Gastrocnemius medialis (tissue), 4 donors: ENCODE measurements at regions not wholly inside any gene's neighbourhood (a gene's known extent, or its start where the extent isn't known, plus 50 kb on each side); places are given as distances from the start of the nearest gene placed in this dataset.
"Not testable (repeated sequence)": the region's sequence is repeated elsewhere in the genome, so short reads cannot be mapped to it uniquely, and the experiment has no call there.

ENCODE experiments used
- POLR2A ChIP-seq, 2 donors: fragments of 450-650 bp; IDR thresholded peaks; one replicate each; pipeline ENCODE4 v1.6.1; 2017; ENCODE audit warnings: antibody characterized with exemption in 2 of 2, mild to moderate bottlenecking in 2 of 2, moderate library complexity in 2 of 2
- TF ChIP-seq, protein P1 (sequence below), 5 experiments: fragments of 450-650 bp in 3 of 5; fragments of 200-600 bp in 2 of 5; sonication (generic) in 2 of 5; IDR thresholded peaks in 4 of 5; conservative IDR thresholded peaks in 1 of 5; 1 replicate in 4 of 5; 2 replicates in 1 of 5; pipeline ENCODE4 v1.5.1; 2016 to 2019; ENCODE audit warnings: antibody characterized with exemption in 5 of 5, mild to moderate bottlenecking in 3 of 5, moderate library complexity in 3 of 5

DNA sequence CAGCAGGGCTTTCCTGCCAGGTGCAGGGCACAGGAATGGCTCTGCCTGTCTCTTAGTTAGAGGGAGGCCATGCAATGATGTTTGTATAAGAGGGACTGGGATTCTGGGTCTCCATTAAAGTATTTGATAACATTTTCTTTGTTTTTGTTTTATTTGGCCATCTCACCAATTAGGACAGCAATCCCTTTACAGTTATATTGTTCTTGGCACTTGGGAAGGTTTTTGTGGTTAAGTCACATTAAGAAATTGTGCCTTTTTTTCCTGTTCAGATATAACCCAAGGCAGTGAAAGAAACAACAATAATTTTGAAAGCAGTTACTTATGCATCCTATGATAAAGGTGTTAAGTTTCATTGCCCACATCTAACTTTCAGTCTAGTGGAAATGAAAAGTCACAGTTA lies 237.4 kb upstream of the PRSS58 start:
- TF ChIP-seq, protein P1, sequence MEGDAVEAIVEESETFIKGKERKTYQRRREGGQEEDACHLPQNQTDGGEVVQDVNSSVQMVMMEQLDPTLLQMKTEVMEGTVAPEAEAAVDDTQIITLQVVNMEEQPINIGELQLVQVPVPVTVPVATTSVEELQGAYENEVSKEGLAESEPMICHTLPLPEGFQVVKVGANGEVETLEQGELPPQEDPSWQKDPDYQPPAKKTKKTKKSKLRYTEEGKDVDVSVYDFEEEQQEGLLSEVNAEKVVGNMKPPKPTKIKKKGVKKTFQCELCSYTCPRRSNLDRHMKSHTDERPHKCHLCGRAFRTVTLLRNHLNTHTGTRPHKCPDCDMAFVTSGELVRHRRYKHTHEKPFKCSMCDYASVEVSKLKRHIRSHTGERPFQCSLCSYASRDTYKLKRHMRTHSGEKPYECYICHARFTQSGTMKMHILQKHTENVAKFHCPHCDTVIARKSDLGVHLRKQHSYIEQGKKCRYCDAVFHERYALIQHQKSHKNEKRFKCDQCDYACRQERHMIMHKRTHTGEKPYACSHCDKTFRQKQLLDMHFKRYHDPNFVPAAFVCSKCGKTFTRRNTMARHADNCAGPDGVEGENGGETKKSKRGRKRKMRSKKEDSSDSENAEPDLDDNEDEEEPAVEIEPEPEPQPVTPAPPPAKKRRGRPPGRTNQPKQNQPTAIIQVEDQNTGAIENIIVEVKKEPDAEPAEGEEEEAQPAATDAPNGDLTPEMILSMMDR (IDR thresholded peaks at IDR 0.05 in 4 of 5, conservative IDR thresholded peaks at IDR 0.05 in 1 of 5) = not testable (repeated sequence)
- not testable (repeated sequence) for TF ChIP-seq POLR2A (IDR thresholded peaks at IDR 0.05)
